ENCODE measurements at regions not wholly inside any gene's neighbourhood (a gene's known extent, or its start where the extent isn't known, plus 50 kb on each side); places are given as distances from the start of the nearest gene placed in this dataset.

- no peak overlapping the region for H3K9ac ChIP-seq (replicated peaks in 1 of 4; ENCODE audit: extremely low read depth in 1 of 4, low read depth in 3 of 4, low read length in 3 of 4)
- WGBS, 2 experiments (ENCODE audit: extremely low coverage in 1 of 2, insufficient coverage in 1 of 2, insufficient read length in 1 of 2, insufficient replicate concordance in 2 of 2, low coverage in 1 of 2, low lambda C conversion rate in 2 of 2, missing lambda C conversion rate in 1 of 2): 90% methylated on average over 3 of the region's 3 CpGs; no CpG with 5 or more reads in 1 of the 2 experiments
- no peak overlapping the region for H2BK12ac ChIP-seq (ENCODE audit: low read depth, low read length)
- H3K56ac ChIP-seq (replicated peaks; ENCODE audit: insufficient read length, low read depth, low read length): no peak overlapping the region
- no peak overlapping the region for H3K4ac ChIP-seq (replicated peaks; ENCODE audit: insufficient read length, low read depth, low read length)
- DNase-seq (ENCODE audit: low read depth in 1 of 2, low spot score in 2 of 2): no peak
- H3K27me3 ChIP-seq (replicated peaks in 1 of 4; ENCODE audit: control insufficient read depth in 3 of 4, extremely low read depth in 1 of 4, insufficient read depth in 3 of 4, low read length in 3 of 4): no peaks in the 10 kb centered on the region; a peak in 2 of 7 replicates
- H3K4me1 ChIP-seq (replicated peaks in 1 of 4; ENCODE audit: control insufficient read depth in 3 of 4, insufficient read depth in 4 of 4, low read length in 3 of 4): no peaks in the 10 kb centered on the region
- H3K9me3 ChIP-seq (ENCODE audit: insufficient read depth in 2 of 2, low read depth in 1 of 2, low read length in 1 of 2): no peaks in the 10 kb centered on the region
- H2AFZ ChIP-seq (ENCODE audit: low read length): no peak overlapping the region
- H4K20me1 ChIP-seq (replicated peaks in 1 of 2; ENCODE audit: control insufficient read depth in 1 of 2, insufficient read depth in 2 of 2, low read length in 2 of 2): no peaks in the 10 kb centered on the region
- H2BK15ac ChIP-seq (ENCODE audit: low read length): no peak overlapping the region
- CTCF ChIA-PET (ENCODE audit: partially characterized antibody): no interaction called here
- no peak overlapping the region for H4K91ac ChIP-seq (replicated peaks; ENCODE audit: insufficient read length, low read length)
- no peak overlapping the region for H3K14ac ChIP-seq (ENCODE audit: insufficient read length)
- H3K27ac ChIP-seq (ENCODE audit: low read depth, low read length): no peak overlapping the region
- H3K23me2 ChIP-seq (ENCODE audit: low read depth, low read length): no peaks in the 10 kb centered on the region; the same call in 1 of the 2 replicates
- no peak overlapping the region for H3K23ac ChIP-seq (ENCODE audit: insufficient read length)
- no peaks in the 10 kb centered on the region for H3K79me2 ChIP-seq (ENCODE audit: control insufficient read depth in 1 of 2, insufficient read depth in 2 of 2, low read length in 2 of 2)
- H3K79me1 ChIP-seq (ENCODE audit: low read depth, low read length): no peaks in the 10 kb centered on the region
- H2BK20ac ChIP-seq (ENCODE audit: low read length): no peak overlapping the region
- H3K4me3 ChIP-seq (ENCODE audit: extremely low read depth in 1 of 4, insufficient read depth in 2 of 4, low read depth in 3 of 4, low read length in 4 of 4): no peak overlapping the region
- no peak overlapping the region for H3K4me2 ChIP-seq (ENCODE audit: insufficient read depth in 1 of 2, low read depth in 2 of 2, low read length in 2 of 2)
- H3K18ac ChIP-seq (ENCODE audit: extremely low read depth, low read length): no peak overlapping the region
- H4K8ac ChIP-seq (ENCODE audit: extremely low read depth, insufficient read depth, low read length): no peak overlapping the region
- FAIRE-seq: no peak
- H3K36me3 ChIP-seq (ENCODE audit: control insufficient read depth in 2 of 4, insufficient read depth in 4 of 4, low read length in 3 of 4): no peaks in the 10 kb centered on the region
- no peak overlapping the region for H2BK5ac ChIP-seq (ENCODE audit: low read depth, low read length)
- H4K5ac ChIP-seq (ENCODE audit: insufficient read length, low read depth, low read length): no peak overlapping the region
- H2BK120ac ChIP-seq (replicated peaks; ENCODE audit: low read depth, low read length): no peak overlapping the region
- H2AK5ac ChIP-seq (ENCODE audit: low read depth, low read length): no peak overlapping the region
- POLR2A ChIA-PET (ENCODE audit: partially characterized antibody): no interaction called here
- no peak for TF ChIP-seq KDM1A (IDR thresholded peaks at IDR 0.05; ENCODE audit: borderline replicate concordance, low read length)
These were observed 55.9 kb upstream of the STX16 start for GRCh38 chr20:58595167-58595566.

Data from H1 (cell line).